Neural crest cell (in vitro differentiated cells): ENCODE measurements at regions not wholly inside any gene's neighbourhood (a gene's known extent, or its start where the extent isn't known, plus 50 kb on each side); places are given as distances from the start of the nearest gene placed in this dataset.

Experiments
- DNase-seq: peaks from one replicate; pipeline ENCODE4 v3.0.0; 2021; ENCODE audit warnings: low read depth, mixed read lengths, low spot score
- H3K27ac Mint-ChIP-seq: one replicate; pipeline ENCODE4 v1.8.0; 2021; ENCODE audit warnings: mild to moderate bottlenecking, mixed read lengths; ENCODE audit not compliant: unreplicated experiment
- H3K27me3 Mint-ChIP-seq: 2 replicates; pipeline ENCODE4 v1.8.0; 2021; ENCODE audit warnings: low read depth, mild to moderate bottlenecking, mixed read lengths
- H3K36me3 Mint-ChIP-seq: 2 replicates; pipeline ENCODE4 v1.8.0; 2021; ENCODE audit warnings: low read depth, mild to moderate bottlenecking, mixed read lengths
- H3K4me1 Mint-ChIP-seq: 2 replicates; pipeline ENCODE4 v1.8.0; 2021; ENCODE audit warnings: mixed read lengths
- H3K4me3 Mint-ChIP-seq: one replicate; pipeline ENCODE4 v1.8.0; 2021; ENCODE audit warnings: mild to moderate bottlenecking, mixed read lengths
- H3K9me3 Mint-ChIP-seq: 2 replicates; pipeline ENCODE4 v1.8.0; 2021; ENCODE audit warnings: mixed read lengths
- CTCF ChIP-seq: fragments of 200-600 bp; sonication (generic); conservative IDR thresholded peaks from 2 replicates; pipeline ENCODE4 v1.5.0; 2021; ENCODE audit warnings: antibody characterized with exemption, mild to moderate bottlenecking

- H3K27ac Mint-ChIP-seq: no peak overlapping the region
- peaks cover 30% of the 10 kb centered on the region for H3K4me1 Mint-ChIP-seq
- no peaks in the 10 kb centered on the region for H3K9me3 Mint-ChIP-seq
- DNase-seq: no peak
- no peak for TF ChIP-seq CTCF
- peaks cover 11% of the 10 kb centered on the region for H3K27me3 Mint-ChIP-seq
- no peak overlapping the region for H3K4me3 Mint-ChIP-seq
- H3K36me3 Mint-ChIP-seq: no peaks in the 10 kb centered on the region
Measured at GRCh38 chr1:25051504-25051903, 121.4 kb upstream of the RUNX3 start.

DNA sequence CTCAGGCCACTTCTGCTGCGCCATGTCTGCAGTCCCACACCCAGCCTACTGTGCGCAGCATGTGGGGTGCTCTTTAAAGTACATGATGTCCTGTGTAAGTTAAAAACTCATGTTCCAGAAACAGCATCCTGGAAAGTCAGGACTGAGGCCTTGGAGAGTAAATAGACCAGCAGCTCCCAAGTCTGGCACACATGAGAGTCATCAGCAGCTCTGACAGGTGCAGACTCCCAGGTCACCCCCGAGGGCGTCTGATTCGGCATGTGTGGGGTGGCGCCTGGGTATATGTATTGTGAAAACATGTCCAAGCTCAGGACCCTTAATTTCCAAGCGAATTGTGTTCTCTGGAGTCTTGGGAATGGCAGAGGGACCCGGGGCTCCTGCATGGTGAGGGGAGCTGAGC, 120.1 kb upstream of the RUNX3 start:
- DNase-seq: no peak
- Mint-ChIP-seq H3K4me3 (no peak overlapping the region), H3K27me3 (peaks cover 9% of the 10 kb centered on the region), H3K27ac (no peak overlapping the region), H3K4me1 (peaks cover 30% of the 10 kb centered on the region), H3K36me3 (no peaks in the 10 kb centered on the region), H3K9me3 (no peaks in the 10 kb centered on the region)
- TF ChIP-seq CTCF: no peak

- peaks cover 22% of the 10 kb centered on the region for H3K4me1 Mint-ChIP-seq
- peaks cover 5% of the 10 kb centered on the region for H3K27me3 Mint-ChIP-seq
- DNase-seq: no peak
- H3K27ac Mint-ChIP-seq: no peak overlapping the region
- no peak for TF ChIP-seq CTCF
- H3K4me3 Mint-ChIP-seq: no peak overlapping the region
- H3K9me3 Mint-ChIP-seq: no peaks in the 10 kb centered on the region
- H3K36me3 Mint-ChIP-seq: no peaks in the 10 kb centered on the region
Measured at GRCh38 chr1:25049190-25049589, 119.1 kb upstream of the RUNX3 start.

DNA sequence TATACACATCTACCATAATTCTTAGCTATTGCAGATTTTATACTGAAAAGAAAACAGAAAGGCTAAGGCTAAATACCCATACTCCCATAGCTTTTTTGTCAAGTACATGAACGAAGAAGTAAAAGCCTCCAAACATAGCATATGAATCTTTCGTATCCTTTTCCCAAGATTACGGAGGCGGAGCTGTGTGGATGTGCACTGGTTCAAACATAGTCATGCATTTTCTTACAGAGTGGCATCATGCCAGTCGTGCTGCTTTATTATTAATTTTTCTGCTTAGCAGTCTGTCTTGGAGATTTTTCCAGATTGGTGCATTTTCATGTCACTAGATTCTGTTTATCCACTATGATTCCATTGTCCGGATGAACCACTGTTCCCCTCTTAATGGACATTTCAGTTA, 118.7 kb upstream of the RUNX3 start:
- H3K36me3 Mint-ChIP-seq: no peaks in the 10 kb centered on the region
- H3K27me3 Mint-ChIP-seq: peaks cover 5% of the 10 kb centered on the region
- peaks cover 22% of the 10 kb centered on the region for H3K4me1 Mint-ChIP-seq
- no peak overlapping the region for H3K4me3 Mint-ChIP-seq
- H3K9me3 Mint-ChIP-seq: no peaks in the 10 kb centered on the region
- H3K27ac Mint-ChIP-seq: no peak overlapping the region
- TF ChIP-seq CTCF: no peak
- DNase-seq: no peak

DNA sequence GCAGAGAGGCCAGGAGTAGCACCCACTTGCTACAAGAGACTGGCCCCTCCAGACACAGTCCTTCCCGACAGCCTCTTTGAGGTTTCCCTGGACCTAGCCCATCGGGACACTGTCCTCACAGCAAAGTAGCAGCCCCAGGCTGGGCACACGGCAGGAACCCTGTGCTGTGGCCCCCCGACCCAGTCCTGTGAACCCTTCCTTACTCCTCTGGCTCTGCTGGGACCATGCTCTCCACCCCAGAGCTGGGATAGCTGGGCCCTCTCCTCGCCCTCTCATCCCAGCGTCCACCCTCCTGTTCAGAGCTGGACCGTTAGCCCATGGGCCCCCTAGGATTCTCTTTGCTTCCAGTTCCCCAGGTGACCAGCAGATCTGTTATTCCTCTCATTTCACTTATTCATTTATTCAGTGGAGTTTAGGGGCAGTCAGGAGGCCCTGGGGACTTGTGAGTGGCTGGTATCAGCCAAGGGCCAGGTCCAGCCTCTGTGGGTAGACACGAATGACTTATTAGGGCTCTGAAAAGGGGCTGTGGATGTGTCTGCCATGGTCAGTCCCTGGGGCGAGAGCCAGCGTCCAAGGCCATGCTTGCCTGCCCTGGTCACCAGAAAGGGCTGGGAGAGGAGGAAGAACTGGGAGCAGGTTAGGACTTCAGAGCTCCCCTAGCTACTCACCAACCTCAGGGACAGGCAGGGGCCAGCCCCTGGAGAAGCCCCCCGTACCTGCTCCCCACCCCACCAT, 117.6 kb upstream of the RUNX3 start:
- H3K9me3 Mint-ChIP-seq: no peaks in the 10 kb centered on the region
- peaks cover 22% of the 10 kb centered on the region for H3K4me1 Mint-ChIP-seq
- no peaks in the 10 kb centered on the region for H3K36me3 Mint-ChIP-seq
- peak overlapping the region; percentile 78 for H3K27ac Mint-ChIP-seq
- no peak overlapping the region for H3K4me3 Mint-ChIP-seq
- no peak for DNase-seq
- TF ChIP-seq CTCF: no peak
- H3K27me3 Mint-ChIP-seq: peaks cover 2% of the 10 kb centered on the region
